Posterior vena cava (tissue), 2 donors: ENCODE measurements at regions not wholly inside any gene's neighbourhood (a gene's known extent, or its start where the extent isn't known, plus 50 kb on each side); places are given as distances from the start of the nearest gene placed in this dataset.

Experiments
- DNase-seq: peaks from one replicate; pipeline ENCODE4 v3.0.0-alpha.2; 2020; ENCODE audit warnings: low spot score
- intact Hi-C, 2 donors: fragments of 100-400 bp; cut with DNase I; formaldehyde crosslinking; loops; one replicate each; pipeline versions ENCODE4 v1.14.1 to v1.14.2; 2022 to 2023
- donor health status: DM: yes; HTN: yes; CAD: no.
- donor health status: DM: yes; HTN: yes; CAD: no.

DNA sequence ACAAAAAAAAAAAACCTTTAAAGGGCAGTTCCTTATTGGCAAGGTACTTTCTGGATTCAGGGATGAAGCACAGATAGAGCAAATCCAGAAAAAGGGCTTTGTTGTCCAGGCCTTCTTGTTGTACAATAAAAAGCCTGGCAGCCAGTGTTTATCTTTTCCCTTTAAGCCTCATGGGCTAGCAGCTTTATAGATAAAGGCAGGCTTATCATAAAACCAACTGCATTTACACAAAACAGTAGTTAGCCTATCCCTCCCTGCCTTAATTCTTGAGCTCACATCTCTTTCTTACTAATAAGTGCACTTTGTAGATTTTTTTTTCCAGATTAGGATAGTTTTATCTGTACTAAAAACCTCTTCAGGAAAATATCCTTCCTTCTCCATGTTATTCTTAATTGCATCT is 662.8 kb upstream of the CCDC54 start:
- intact Hi-C loops: no loop called here

DNA sequence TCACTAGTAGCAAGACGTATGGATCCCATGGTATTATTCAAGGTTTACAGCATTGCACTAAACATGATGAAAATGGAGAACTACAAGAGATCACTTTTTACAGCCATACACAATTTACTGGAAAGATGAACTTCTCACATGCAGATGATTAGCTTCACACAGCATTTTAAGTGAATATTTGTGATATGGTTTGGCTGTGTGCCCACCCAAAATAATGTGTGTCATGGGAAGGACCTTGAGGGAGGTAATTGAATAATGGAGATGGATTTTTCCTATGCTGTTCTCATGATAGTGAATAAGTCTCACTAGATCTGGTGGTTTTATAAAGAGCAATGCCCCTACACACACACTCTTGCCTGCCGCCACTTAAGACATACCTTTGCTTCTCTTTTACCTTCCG is 662.0 kb upstream of the CCDC54 start:
- intact Hi-C loops: no loop called here
- no peak for DNase-seq

More for the DNA sequence above, 662.8 kb upstream of the CCDC54 start:
- no peak for DNase-seq

DNA sequence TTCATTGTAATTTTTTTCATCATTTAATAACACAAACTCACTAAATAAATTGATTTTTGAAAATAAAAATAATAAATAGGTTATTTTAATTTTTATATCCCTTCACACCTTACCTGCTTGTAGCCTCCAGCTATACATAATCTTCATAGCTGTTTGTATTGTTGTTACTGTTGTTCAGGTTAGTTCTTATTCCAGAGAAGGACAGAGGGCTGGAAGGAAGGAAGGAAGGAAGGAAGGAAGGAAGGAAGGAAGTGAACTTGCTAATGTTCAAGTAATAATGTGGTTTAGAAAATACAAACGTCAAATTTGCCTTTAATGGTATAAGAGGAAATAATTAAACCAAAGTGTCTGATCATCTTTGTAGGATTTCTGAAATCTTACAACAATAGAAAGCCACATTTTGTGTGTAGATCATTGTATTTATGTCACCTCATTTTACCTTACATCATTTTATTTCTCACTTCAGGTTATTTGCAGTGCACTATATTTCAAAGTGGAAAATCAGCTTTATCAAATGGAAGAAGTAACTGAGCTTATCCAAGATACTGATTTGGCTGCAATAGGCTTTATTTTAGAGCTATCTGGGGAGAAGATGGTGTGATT is 660.0 kb upstream of the CCDC54 start:
- DNase-seq: no peak
- intact Hi-C loops: no loop called here

DNA sequence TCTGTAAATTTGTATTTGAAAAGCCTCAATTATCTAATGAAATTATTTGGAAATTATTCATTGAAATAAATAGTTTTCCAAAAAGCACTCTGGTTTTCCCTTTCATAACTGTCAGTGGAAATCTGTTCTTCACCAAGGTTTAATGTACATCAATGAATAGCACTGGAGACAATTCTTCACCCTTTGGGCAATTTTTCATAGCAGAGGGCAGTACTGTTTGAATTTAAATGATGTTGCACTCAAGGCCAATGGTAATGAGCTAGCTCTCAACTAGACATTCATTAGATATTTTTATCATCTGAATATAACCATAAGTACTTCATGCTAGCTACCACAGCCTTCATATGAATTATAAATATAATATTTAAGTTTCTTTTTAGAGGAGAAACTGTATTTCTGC is 658.2 kb upstream of the CCDC54 start:
- no peak for DNase-seq
- intact Hi-C loops: no loop called here

DNA sequence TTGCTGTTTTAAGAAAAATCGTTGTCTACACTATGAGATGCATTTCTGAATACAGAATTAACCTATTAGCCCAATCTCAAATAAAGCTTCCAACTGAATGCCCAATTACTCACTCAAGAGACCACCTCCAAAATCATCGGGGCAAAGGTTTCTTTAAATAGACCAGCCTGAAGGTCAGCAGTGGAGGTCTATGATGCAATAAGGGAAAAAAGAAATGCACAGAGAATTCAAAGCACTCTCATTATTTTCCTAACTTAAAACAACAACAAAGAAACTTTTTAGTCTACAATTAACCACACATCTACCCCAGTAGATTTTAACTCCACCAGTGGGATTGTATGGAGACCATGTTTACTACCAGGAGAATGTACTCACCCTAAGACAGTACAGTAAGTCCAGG is 657.7 kb upstream of the CCDC54 start:
- no peak for DNase-seq
- intact Hi-C loops: no loop called here

DNA sequence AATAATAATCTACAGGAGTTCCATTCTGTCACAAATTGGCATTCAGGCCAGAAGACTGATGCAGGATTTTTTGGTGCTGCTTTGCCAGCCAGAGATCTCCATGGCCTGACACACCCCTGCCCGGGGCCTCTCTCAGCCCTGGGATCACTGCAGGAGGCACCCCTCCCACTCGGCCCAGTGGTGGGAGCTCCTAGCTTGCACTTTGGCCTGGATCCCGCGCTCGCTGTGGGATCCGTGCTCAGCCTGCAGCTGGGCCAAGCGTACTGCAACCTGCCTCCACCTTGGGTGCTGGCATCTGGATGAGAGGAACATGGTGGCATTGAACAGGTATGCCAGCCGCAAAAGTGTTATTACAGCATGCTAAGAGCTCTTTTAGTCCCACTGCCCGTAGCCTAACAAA is 656.7 kb upstream of the CCDC54 start:
- DNase-seq: peak; percentile 68
- intact Hi-C loops: no loop called here

DNA sequence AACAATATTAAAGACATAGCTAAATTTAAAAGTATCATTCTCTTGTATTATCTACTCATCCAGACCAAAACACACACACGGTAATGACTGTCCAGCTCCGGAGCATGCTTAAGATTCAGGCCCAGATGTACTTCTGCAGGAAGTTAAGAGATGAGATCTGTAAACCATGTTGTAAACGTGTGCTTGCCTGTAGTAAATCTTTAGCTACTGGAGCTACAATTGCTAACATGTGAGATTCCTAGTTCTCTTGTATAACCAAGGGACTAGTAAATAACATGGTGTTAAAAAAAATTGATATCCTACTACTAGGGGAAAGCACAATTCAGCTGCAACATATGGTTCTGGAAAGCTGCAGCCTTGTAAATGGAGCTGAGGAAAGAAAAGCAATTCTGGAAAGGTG is 651.7 kb upstream of the CCDC54 start:
- intact Hi-C loops: no loop called here
- no peak for DNase-seq

DNA sequence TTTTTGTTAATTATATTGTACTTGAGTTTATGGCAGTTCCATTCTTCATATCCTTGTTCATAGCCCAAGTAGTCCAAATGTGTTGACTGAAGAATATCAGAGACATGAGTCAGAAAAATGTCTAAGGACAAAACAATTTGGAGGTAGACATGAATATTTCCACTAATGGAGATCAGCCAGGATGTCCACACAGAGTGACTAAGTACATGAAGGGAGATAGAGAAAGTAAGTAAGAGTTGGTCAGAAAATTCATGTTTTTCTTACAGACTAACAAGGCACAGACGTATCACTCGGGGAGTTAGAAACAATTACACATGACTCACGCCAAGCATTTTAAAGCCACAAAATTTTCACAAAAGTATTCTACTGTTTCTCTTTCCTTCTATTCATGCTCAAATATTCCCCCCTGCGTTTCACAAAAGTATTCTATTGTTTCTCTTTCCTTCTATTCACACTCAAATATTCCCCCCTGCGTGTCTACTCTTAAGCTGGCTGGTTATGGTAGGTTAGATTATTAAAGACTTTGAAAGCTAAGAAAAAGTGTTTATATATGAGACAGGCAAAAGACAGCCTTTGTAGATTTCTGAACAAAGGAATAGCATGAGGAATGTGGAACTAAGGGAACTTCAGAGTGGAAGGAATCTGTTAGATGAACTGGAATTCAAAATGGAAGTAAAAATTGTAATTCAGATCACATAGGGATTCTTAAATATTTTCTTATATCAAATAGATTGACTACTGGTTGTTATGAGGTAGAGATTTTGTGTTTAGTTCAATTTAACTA is 648.7 kb upstream of the CCDC54 start:
- intact Hi-C loops: no loop called here
- DNase-seq: no peak

DNA sequence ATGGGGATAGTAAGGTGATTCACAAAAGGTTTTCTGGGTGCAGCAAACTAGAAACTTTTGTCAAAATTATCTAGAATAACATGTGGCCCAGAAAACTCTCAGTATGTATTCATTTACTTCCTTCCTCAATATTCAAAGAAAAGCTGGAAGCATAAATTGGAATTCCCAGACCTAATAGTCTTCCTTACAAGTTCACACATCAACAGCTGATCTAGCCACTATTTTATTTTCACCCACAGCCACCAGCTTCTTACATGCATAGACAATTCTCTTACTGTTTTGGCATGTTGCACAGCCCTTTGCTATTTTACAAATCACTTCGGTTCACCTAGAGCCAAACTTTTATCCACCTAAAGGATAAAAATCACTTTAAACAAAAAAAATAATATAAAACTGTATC is 647.8 kb upstream of the CCDC54 start:
- DNase-seq: no peak
- intact Hi-C loops: no loop called here

DNA sequence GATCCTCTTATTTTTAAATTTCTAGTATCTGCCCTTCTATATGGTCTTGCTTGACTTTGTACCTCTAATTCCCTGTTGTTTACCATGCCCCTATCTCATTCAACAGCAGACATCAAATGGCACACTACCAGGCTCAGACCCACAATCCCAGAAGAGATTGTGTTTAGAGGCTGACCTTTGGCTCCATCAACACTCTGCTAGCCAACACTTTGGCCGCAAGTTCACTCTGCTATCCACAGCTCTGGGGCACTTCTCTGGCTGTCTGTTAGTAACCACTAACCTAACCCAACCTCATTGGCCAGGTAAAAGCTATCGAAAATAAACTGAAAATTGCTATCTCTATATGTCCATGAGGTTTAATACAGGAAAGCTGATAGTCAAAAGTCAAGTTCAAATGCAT is 646.0 kb upstream of the CCDC54 start:
- intact Hi-C loops: no loop called here
- no peak for DNase-seq

DNA sequence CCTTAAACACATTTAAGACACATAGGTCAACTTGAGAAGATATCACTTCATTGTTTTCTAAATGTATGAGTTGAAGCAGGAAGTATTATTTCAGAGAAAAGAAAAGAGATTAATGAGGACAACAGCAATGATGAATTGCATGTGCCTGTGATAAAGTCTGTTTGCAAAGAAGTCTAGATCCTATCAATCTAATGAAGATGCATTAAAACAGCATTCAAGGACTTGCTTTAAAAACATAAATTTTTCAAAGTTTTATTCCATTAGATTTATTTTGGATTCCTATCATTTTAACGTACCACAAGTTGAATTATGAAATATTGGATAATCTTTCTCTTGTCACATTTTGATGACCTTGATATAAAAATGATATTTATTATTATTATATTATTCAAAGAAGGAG is 642.5 kb upstream of the CCDC54 start:
- intact Hi-C loops: no loop called here
- DNase-seq: no peak

DNA sequence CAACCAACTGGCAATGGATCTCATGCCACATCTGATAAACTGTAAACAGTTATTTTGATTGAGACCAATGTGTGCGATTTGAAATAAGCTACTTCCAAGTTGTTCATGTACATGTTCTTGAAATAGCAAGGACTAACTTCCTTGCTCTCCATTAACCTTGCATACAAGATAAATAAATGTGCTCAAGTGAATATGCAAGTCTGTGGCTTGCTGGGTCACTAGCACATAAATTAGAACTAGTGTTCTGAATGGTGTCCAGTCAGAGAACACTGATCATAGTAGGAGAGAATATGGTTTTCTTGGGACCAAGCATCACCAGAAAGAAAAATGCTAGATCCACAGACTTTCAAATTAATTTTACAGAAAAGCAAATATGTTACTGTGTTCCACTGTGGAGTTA is 640.0 kb upstream of the CCDC54 start:
- intact Hi-C loops: no loop called here

DNA sequence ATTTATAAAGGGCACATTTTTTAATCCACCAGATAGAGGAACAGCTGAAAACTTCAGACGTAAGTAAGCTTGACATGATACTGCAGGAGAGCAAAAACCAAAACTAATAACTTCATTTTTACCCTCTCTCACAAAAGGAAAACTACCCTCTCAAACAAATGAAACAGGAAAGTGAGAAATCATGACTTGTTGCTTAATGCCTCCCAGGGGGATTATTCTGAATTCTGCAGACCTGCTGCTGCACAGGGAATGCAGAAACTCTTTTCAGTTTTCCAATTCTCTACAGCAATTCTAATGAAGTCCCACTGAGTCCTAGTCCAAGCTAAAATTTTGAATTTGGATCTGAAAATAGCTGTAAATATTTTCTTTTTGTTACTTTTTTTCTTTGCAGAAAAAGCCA is 637.1 kb upstream of the CCDC54 start:
- no peak for DNase-seq
- intact Hi-C loops: no loop called here

More for the DNA sequence above, 640.0 kb upstream of the CCDC54 start:
- DNase-seq: no peak

DNA sequence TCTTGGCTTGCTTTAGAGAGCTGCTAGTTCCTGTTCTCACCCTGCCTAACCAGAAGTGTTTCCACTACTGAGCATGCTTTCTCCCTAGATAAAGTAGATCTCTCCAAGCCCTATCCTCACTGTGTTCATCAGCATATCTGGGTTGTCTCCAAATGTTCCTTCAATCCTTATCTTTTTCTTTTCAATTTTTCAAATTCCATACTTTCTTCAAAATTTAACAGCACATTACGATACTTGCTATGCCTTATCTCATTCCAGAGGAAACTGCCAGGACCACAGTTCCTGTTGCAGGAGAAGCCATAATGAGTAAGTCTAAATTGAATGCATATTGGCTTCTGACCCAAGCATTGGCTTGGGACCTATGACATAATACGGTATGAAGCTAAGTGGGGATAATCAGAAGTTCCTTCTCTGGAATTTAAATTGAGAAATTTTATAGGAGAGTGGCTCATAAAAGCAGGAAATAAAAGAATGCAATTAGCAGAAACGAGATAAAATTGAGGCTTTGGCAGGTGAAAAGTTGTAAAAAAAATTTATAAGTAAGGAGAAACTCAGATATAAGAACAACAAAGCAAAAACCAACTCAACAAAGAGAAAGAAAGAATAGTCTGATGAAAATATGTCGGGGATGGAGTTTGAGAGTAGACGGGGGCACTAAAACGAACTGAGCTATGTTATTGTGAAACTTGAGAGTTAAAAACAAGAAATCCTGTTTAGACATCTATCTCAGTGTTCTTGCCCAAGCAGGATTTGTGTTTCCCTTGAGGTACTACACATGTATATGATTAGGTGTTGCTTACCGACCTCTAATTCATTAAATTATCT is 631.7 kb upstream of the CCDC54 start:
- no peak for DNase-seq
- intact Hi-C loops: no loop called here

DNA sequence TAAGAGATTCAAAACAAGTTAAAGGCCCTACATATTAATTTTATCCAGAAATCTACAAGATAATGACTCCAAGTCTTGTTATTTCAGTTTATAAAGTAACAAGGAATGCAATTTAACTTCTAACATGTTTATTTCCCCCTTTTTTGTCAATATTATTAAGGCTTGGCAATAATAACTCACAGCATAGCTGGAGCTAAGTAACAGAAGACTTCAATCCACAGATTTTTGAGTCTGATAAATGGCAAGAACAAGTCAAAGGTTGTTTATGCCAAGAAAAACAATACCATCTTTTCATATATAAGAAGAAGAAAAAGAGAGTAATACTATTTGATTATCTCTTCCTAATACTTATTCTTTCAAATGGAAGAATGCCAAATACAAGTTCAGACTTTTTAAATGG is 631.0 kb upstream of the CCDC54 start:
- intact Hi-C loops: no loop called here
- DNase-seq: no peak

DNA sequence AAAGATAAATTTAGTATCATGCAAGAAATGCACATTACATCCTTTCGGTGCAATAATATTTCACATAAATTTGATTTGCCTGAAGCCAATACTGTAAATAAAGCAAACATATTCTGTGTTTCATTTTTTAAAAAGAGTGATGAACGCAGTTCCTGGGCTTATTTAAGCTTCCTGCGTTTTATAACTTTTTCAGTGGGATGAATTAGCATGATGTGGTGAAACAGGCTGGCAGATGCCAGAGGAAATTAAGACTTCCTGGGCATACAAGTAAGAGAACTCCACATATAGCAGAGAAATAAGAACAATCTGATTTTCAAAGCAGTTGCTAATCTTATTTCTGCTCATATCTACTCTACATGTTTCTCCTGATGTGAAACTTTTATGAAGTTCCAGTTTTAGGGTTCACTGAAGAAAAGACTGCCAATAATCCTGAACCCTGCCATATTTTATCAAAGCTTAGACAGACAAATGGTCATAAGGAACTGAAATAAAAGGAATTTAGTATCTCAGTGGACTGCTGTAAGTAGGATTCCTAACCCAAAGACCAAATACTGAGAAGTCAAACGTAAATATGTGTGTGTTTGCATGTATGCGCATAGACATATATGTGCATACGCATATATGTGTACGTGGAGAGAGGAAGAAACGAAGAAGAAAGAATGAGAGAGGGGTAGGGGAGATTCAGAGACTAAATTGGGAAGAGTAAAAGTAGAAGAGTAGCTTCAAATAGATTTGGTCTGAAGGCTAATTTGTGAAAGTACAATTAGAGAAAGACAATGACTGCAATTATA is 628.6 kb upstream of the CCDC54 start:
- intact Hi-C loops: no loop called here
- no peak for DNase-seq

DNA sequence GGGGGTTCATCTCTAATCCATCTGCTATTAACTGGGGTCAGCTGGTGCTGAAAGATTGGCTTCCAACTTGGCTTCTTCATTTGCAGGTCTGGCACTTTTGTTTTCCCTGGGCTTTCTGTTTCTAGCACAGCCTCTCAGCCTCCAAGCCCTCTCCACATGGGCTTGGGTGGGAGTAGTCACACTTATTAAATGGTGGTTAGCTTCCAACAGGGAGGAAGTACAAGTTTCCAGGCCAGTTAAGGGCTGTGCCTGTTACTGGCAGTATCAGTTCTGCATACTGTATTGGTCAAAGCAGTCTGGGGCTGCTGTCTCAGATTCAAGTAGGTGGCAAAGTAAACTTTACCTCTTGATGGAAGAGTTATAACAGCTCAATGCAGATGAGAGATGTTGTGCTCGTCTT is 627.1 kb upstream of the CCDC54 start:
- DNase-seq: no peak
- intact Hi-C loops: loop anchor here in 1 of 2 donors (5.0 kb wide), 1 partner anchor 1043 kb away; no protein-coding TSS in a partner anchor

DNA sequence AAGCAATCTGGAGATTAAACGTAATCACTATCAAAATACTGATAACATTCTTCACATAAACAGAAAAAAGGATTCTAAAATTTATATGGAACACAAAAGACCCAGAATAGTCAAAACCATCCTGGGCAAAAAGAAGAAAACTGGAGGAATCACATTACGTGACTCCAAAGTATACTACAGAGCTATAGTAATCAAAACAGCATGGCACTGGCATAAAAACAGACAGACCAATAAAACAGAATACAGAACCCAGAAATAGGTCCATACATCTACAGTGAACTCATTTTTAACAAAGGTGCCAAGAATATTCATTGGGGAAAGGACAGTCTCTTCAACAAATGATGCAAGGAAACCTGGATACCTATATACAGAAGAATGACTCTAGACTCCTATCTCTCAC is 621.9 kb upstream of the CCDC54 start:
- intact Hi-C loops: no loop called here
- DNase-seq: no peak

DNA sequence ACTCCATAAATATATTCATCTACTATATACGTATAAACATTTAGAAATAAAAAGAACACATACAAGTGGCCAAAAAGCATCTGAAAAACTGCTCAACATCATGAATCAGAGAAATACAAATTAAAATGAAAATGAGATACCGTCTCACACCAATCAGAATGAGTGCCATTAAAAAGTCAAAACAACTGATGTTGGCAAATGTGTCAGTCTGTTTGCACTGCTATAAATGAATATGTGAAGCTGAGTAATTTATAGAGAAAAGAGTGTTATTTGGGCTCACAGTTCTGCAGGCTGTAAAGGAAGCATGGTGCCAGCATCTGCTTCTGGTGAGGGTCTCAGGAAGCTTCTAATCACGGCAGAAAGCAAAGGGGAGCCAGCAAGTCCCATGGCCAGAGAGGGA is 620.3 kb upstream of the CCDC54 start:
- intact Hi-C loops: no loop called here
- DNase-seq: no peak

DNA sequence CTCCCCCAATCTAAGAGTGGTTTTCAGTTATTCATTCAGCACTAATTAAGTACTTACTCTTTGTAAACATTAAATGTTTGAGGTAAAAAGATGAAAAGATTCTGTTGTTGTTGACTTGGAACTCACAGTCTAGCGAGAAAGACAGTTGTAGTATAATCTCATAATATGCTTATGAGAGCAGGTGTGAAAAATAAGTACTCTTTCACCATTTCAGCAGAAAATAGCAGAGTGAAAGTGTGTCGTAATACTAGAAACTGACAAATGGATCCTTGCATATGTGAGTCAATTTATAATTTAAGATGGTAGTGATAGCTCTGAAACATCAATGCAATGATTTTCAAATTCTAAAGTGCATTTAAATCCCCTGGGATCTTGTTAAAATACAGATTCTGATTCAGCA is 618.8 kb upstream of the CCDC54 start:
- DNase-seq: no peak
- intact Hi-C loops: no loop called here
